GM21825 (cell line): ENCODE measurements at regions not wholly inside any gene's neighbourhood (a gene's known extent, or its start where the extent isn't known, plus 50 kb on each side); places are given as distances from the start of the nearest gene placed in this dataset.

ENCODE experiments used
- ATAC-seq: cut with Tn5 transposase; IDR thresholded peaks from one replicate; pipeline ENCODE4 v1.9.1; 2021; ENCODE audit warnings: mild to moderate bottlenecking, moderate library complexity; ENCODE audit not compliant: unreplicated experiment

- no peak for ATAC-seq
Observed at GRCh38 chr12:91868054-91868453, 277.6 kb downstream of the BTG1 start.

- ATAC-seq = no peak
Observed at GRCh38 chr12:91866566-91866965, 279.1 kb downstream of the BTG1 start.

- no peak for ATAC-seq
Observed at GRCh38 chr12:91863702-91864101, 281.9 kb downstream of the BTG1 start.

- ATAC-seq = no peak
Observed at GRCh38 chr12:91861554-91861953, 284.1 kb downstream of the BTG1 start.

GRCh38 chr12:91859347-91859746 lies 286.3 kb downstream of the BTG1 start:
- ATAC-seq = no peak

GRCh38 chr12:91857813-91858542 lies 287.7 kb downstream of the BTG1 start:
- no peak for ATAC-seq

- ATAC-seq = no peak
Observed at GRCh38 chr12:91854725-91855124, 290.9 kb downstream of the BTG1 start.

GRCh38 chr12:91853350-91854127 lies 292.1 kb downstream of the BTG1 start:
- no peak for ATAC-seq

- no peak for ATAC-seq
Observed at GRCh38 chr12:91852634-91853033, 293.0 kb downstream of the BTG1 start.

GRCh38 chr12:91851741-91852477 lies 293.7 kb downstream of the BTG1 start:
- no peak for ATAC-seq

- no peak for ATAC-seq
Observed at GRCh38 chr12:91846466-91847055, 299.1 kb downstream of the BTG1 start.

- ATAC-seq = no peak
Observed at GRCh38 chr12:91845365-91845764, 300.3 kb downstream of the BTG1 start.

GRCh38 chr12:91841822-91842221 lies 303.8 kb downstream of the BTG1 start:
- ATAC-seq = no peak

- ATAC-seq = no peak
Observed at GRCh38 chr12:91836696-91837095, 308.9 kb downstream of the BTG1 start.

- no peak for ATAC-seq
Observed at GRCh38 chr12:91836264-91836663, 309.4 kb downstream of the BTG1 start.

GRCh38 chr12:91835693-91836092 lies 310.0 kb downstream of the BTG1 start:
- ATAC-seq = no peak

GRCh38 chr12:91833780-91834359 lies 311.8 kb downstream of the BTG1 start:
- ATAC-seq = no peak

- no peak for ATAC-seq
Observed at GRCh38 chr12:91825999-91826398, 319.6 kb downstream of the BTG1 start.

- no peak for ATAC-seq
Observed at GRCh38 chr12:91824991-91825390, 320.7 kb downstream of the BTG1 start.

- no peak for ATAC-seq
Observed at GRCh38 chr12:91819132-91819447, 326.6 kb downstream of the BTG1 start.
